ENCODE measurements at regions not wholly inside any gene's neighbourhood (a gene's known extent, or its start where the extent isn't known, plus 50 kb on each side); places are given as distances from the start of the nearest gene placed in this dataset.

DNA sequence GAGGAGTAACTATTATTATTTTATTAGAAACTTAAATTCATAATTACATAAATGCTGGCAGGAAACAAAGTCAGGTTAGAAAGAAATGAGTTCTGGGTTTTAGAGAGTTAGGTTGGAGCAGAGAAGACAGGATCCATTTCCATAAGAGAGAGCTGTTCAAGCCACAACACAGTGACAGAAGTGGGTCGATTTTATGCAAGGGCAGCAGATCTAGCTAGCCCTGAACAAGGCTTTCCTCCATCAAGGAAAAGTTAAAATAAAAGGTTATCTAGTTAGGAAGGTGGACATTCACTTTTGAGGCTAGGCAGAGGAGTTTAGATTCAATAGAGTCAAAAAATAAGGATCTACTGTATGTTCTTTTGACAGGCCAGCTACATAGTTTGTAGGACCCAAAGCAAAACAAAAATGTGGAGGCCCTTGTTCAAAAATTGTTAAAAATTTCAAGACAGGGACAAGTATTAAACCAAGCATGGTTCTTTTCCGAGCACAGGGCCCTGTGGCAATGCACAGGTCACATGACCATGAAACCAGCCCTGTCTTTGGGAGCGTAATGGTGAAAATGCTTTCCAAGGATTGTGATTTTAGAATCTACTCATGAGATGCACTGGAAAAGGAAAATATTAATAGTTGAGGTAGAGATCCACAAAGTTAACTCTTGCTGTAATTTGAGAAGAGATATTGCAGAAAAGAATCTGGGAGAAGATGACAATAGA lies 91.2 kb upstream of the CREB1 start:
- no peak overlapping the region for H3K23ac ChIP-seq (ENCODE audit: low read depth, low read length)
- no peak overlapping the region for H3K9ac ChIP-seq (ENCODE audit: low read depth, low read length)
- no peaks in the 10 kb centered on the region for H3K36me3 ChIP-seq (ENCODE audit: control insufficient read depth, insufficient read depth, low read length)
- ChIA-PET CTCF (interaction anchor here (1.0 kb wide), 1 partner anchor 9 kb away, joined by 3 read pairs; no protein-coding TSS in a partner anchor), POLR2A (ENCODE audit: unreplicated experiment) (no interaction called here)
- no peak overlapping the region for H3K56ac ChIP-seq (ENCODE audit: extremely low read depth, insufficient read depth, low read length)
- no peak overlapping the region for H2BK15ac ChIP-seq (ENCODE audit: low read depth, low read length)
- no peak overlapping the region for H4K91ac ChIP-seq (ENCODE audit: insufficient read depth, low read depth, low read length)
- H4K8ac ChIP-seq (ENCODE audit: low read depth in 2 of 2, low read length in 2 of 2), result no peak overlapping the region
- H3K4ac ChIP-seq (ENCODE audit: low read depth, low read length), result no peak overlapping the region
- no peak for ATAC-seq (ENCODE audit: low read depth)
- H3K14ac ChIP-seq (replicated peaks; ENCODE audit: low read depth, low read length), result no peak overlapping the region
- no peak overlapping the region for H2AFZ ChIP-seq (replicated peaks; ENCODE audit: low read length, poor library complexity)
- in situ Hi-C loops (cut with MboI; ENCODE audit: low sequenced_read_pairs), result no loop called here
- H3K27ac ChIP-seq (ENCODE audit: insufficient read depth, low read length), result no peak overlapping the region
- H3K9me1 ChIP-seq (ENCODE audit: insufficient read depth, low read length), result no peaks in the 10 kb centered on the region
- intact Hi-C loops (cut with micrococcal nuclease), result no loop called here
- no peak overlapping the region for H2BK20ac ChIP-seq (ENCODE audit: low read depth, low read length)
- TF ChIP-seq BHLHE40 (IDR thresholded peaks at IDR 0.05; ENCODE audit: low read depth, low read length), result no peak
- no peak for TF ChIP-seq SMC3 (IDR thresholded peaks at IDR 0.05; ENCODE audit: low read depth, low read length)
- TF ChIP-seq MAZ (IDR thresholded peaks at IDR 0.05; ENCODE audit: borderline replicate concordance, low read depth, low read length), result no peak
- no peak for TF ChIP-seq CEBPB (IDR thresholded peaks at IDR 0.05; ENCODE audit: low read depth, low read length)
- no peak for TF ChIP-seq RCOR1 (IDR thresholded peaks at IDR 0.05; ENCODE audit: insufficient replicate concordance, low read length)
- no peak for TF ChIP-seq RFX5 (IDR thresholded peaks at IDR 0.05; ENCODE audit: low read depth, low read length)
- TF ChIP-seq FOS (IDR thresholded peaks at IDR 0.05; ENCODE audit: low read depth, low read length), result no peak
- TF ChIP-seq, protein P1, sequence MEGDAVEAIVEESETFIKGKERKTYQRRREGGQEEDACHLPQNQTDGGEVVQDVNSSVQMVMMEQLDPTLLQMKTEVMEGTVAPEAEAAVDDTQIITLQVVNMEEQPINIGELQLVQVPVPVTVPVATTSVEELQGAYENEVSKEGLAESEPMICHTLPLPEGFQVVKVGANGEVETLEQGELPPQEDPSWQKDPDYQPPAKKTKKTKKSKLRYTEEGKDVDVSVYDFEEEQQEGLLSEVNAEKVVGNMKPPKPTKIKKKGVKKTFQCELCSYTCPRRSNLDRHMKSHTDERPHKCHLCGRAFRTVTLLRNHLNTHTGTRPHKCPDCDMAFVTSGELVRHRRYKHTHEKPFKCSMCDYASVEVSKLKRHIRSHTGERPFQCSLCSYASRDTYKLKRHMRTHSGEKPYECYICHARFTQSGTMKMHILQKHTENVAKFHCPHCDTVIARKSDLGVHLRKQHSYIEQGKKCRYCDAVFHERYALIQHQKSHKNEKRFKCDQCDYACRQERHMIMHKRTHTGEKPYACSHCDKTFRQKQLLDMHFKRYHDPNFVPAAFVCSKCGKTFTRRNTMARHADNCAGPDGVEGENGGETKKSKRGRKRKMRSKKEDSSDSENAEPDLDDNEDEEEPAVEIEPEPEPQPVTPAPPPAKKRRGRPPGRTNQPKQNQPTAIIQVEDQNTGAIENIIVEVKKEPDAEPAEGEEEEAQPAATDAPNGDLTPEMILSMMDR (conservative IDR thresholded peaks at IDR 0.05; ENCODE audit: low read depth, low read length), result no peak
- TF ChIP-seq, protein P2, sequence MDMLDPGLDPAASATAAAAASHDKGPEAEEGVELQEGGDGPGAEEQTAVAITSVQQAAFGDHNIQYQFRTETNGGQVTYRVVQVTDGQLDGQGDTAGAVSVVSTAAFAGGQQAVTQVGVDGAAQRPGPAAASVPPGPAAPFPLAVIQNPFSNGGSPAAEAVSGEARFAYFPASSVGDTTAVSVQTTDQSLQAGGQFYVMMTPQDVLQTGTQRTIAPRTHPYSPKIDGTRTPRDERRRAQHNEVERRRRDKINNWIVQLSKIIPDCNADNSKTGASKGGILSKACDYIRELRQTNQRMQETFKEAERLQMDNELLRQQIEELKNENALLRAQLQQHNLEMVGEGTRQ (IDR thresholded peaks at IDR 0.05; ENCODE audit: low read depth, low read length), result no peak
- TF ChIP-seq CHD1 (IDR thresholded peaks at IDR 0.05; ENCODE audit: low read depth, low read length), result no peak
- TF ChIP-seq, protein P3, sequence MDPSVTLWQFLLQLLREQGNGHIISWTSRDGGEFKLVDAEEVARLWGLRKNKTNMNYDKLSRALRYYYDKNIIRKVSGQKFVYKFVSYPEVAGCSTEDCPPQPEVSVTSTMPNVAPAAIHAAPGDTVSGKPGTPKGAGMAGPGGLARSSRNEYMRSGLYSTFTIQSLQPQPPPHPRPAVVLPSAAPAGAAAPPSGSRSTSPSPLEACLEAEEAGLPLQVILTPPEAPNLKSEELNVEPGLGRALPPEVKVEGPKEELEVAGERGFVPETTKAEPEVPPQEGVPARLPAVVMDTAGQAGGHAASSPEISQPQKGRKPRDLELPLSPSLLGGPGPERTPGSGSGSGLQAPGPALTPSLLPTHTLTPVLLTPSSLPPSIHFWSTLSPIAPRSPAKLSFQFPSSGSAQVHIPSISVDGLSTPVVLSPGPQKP (IDR thresholded peaks at IDR 0.05; ENCODE audit: borderline replicate concordance, low read depth, low read length), result no peak
- no peak for TF ChIP-seq RAD21 (IDR thresholded peaks at IDR 0.05; ENCODE audit: low read length)
- no peak for TF ChIP-seq MXI1 (IDR thresholded peaks at IDR 0.05; ENCODE audit: borderline replicate concordance, low read depth, low read length)
- no peaks in the 10 kb centered on the region for H3K9me3 ChIP-seq (ENCODE audit: control insufficient read depth, insufficient read depth, low read length)
- no TSS peak for BruUV-seq (replicated peaks)
- no peaks in the 10 kb centered on the region for H4K20me1 ChIP-seq (ENCODE audit: insufficient read depth, low read length)
- dilution Hi-C loops (cut with HindIII; ENCODE audit: low sequenced_read_pairs, unreplicated experiment), result no loop called here
- no peak overlapping the region for H2BK5ac ChIP-seq (ENCODE audit: low read depth, low read length, poor library complexity, severe bottlenecking)
- no peak overlapping the region for H4K5ac ChIP-seq (ENCODE audit: low read depth, low read length)
- no peak overlapping the region for H3K4me3 ChIP-seq (ENCODE audit: insufficient read depth, low read depth, low read length)
- H3K79me1 ChIP-seq (ENCODE audit: low read depth in 1 of 2, low read length in 2 of 2), result no peaks in the 10 kb centered on the region
- H3K18ac ChIP-seq (ENCODE audit: low read depth, low read length), result no peak overlapping the region
- no peak overlapping the region for H2AK5ac ChIP-seq (ENCODE audit: low read depth, low read length)
- 75% methylated on average over 2 of the region's 3 CpGs; no CpG with 5 or more reads in 1 of the 2 experiments for WGBS, 2 experiments (ENCODE audit: extremely low coverage in 2 of 2, insufficient read length in 1 of 2)
- no peak overlapping the region for H2AK9ac ChIP-seq (replicated peaks; ENCODE audit: low read depth, low read length, poor library complexity)
- DNase-seq, result no peak
- no peak overlapping the region for H2BK120ac ChIP-seq (ENCODE audit: low read depth, low read length)
- no peaks in the 10 kb centered on the region for H3K27me3 ChIP-seq (ENCODE audit: control insufficient read depth, insufficient read depth, low read length)
- H3K4me2 ChIP-seq (ENCODE audit: low read depth, low read length), result no peak overlapping the region
- H3K4me1 ChIP-seq (ENCODE audit: control insufficient read depth, insufficient read depth, low read length), result no peaks in the 10 kb centered on the region

Data from IMR-90 (cell line).